ENCODE measurements at regions not wholly inside any gene's neighbourhood (a gene's known extent, or its start where the extent isn't known, plus 50 kb on each side); places are given as distances from the start of the nearest gene placed in this dataset.

DNA sequence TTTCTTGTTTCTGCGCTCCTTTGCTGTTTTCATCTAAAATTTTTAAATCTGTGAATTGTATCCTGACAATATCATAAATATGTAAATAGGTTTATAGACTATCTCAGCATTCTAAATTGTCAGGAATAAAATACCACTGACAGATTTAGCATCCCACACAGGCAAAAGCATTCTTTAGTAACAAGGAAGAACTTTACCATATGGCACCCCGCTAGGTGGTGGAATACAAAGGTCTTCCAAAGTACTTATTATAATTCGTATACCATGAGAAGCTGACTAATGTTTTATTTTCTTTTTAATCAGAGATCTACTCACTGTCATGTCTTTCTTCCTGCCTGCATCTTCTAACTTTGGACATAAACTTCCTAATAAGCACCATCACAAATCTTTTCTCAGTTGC lies 328.8 kb upstream of the NOVA1 start:
- no peak overlapping the region for H3K4me3 Mint-ChIP-seq (ENCODE audit: unreplicated experiment)
- no peak overlapping the region for H3K27ac Mint-ChIP-seq (ENCODE audit: unreplicated experiment)
- no peaks in the 10 kb centered on the region for H3K36me3 Mint-ChIP-seq (ENCODE audit: insufficient read depth, unreplicated experiment)
- no peaks in the 10 kb centered on the region for H3K4me1 Mint-ChIP-seq (ENCODE audit: low read depth, unreplicated experiment)
- H3K27me3 Mint-ChIP-seq (ENCODE audit: insufficient read depth, unreplicated experiment): peaks cover 4% of the 10 kb centered on the region
- no peaks in the 10 kb centered on the region for H3K27me3 ChIP-seq (replicated peaks; ENCODE audit: control insufficient read depth, insufficient read depth, low read length)
- H3K4me1 ChIP-seq: no peaks in the 10 kb centered on the region
- H3K9me3 ChIP-seq: no peaks in the 10 kb centered on the region
- TF ChIP-seq, protein P1, sequence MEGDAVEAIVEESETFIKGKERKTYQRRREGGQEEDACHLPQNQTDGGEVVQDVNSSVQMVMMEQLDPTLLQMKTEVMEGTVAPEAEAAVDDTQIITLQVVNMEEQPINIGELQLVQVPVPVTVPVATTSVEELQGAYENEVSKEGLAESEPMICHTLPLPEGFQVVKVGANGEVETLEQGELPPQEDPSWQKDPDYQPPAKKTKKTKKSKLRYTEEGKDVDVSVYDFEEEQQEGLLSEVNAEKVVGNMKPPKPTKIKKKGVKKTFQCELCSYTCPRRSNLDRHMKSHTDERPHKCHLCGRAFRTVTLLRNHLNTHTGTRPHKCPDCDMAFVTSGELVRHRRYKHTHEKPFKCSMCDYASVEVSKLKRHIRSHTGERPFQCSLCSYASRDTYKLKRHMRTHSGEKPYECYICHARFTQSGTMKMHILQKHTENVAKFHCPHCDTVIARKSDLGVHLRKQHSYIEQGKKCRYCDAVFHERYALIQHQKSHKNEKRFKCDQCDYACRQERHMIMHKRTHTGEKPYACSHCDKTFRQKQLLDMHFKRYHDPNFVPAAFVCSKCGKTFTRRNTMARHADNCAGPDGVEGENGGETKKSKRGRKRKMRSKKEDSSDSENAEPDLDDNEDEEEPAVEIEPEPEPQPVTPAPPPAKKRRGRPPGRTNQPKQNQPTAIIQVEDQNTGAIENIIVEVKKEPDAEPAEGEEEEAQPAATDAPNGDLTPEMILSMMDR (IDR thresholded peaks at IDR 0.05; ENCODE audit: insufficient read depth in 1 of 2, low read depth in 1 of 2, low read length in 1 of 2, severe bottlenecking in 1 of 2, unreplicated experiment in 1 of 2): no peak
- intact Hi-C loops (cut with micrococcal nuclease; ENCODE audit: unreplicated experiment): no loop called here
- no peak for DNase-seq
- no TSS peak for BruUV-seq (replicated peaks)
- H3K9me3 Mint-ChIP-seq (ENCODE audit: unreplicated experiment): no peaks in the 10 kb centered on the region
- no peak overlapping the region for H3K4me3 ChIP-seq (ENCODE audit: low read depth, low read length)
- ChIA-PET CTCF (no interaction called here), POLR2A (no interaction called here)
- no peaks in the 10 kb centered on the region for H3K36me3 ChIP-seq (ENCODE audit: control insufficient read depth, insufficient read depth, low read length)

DNA sequence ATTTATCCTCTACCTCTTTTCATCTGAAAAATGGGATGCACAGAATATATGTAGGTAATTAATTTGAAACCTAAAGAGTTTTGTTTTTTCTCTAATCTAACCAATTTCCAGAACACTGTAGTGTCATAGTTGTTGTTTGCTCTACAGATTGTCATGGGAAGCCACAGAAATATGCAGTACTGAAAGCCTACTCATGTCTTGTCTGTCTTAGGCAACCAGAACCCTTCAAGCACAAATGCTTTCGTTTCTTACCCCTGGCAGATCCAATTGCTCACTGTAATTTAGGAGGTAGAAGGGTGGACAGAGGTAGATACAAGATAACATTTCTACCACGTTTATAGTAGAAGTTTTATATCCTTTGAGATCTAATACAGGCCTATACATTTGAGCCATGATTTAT lies 330.2 kb upstream of the NOVA1 start:
- no peak overlapping the region for H3K4me3 Mint-ChIP-seq (ENCODE audit: unreplicated experiment)
- H3K27ac Mint-ChIP-seq (ENCODE audit: unreplicated experiment): no peak overlapping the region
- no TSS peak for BruUV-seq (replicated peaks)
- H3K4me3 ChIP-seq (ENCODE audit: low read depth, low read length): no peak overlapping the region
- ChIA-PET POLR2A (no interaction called here), CTCF (no interaction called here)
- H3K36me3 Mint-ChIP-seq (ENCODE audit: insufficient read depth, unreplicated experiment): no peaks in the 10 kb centered on the region
- intact Hi-C loops (cut with micrococcal nuclease; ENCODE audit: unreplicated experiment): no loop called here
- TF ChIP-seq, protein P1 (IDR thresholded peaks at IDR 0.05; ENCODE audit: insufficient read depth in 1 of 2, low read depth in 1 of 2, low read length in 1 of 2, severe bottlenecking in 1 of 2, unreplicated experiment in 1 of 2): no peak
- no peaks in the 10 kb centered on the region for H3K27me3 ChIP-seq (replicated peaks; ENCODE audit: control insufficient read depth, insufficient read depth, low read length)
- H3K27me3 Mint-ChIP-seq (ENCODE audit: insufficient read depth, unreplicated experiment): peaks cover 4% of the 10 kb centered on the region
- no peaks in the 10 kb centered on the region for H3K9me3 Mint-ChIP-seq (ENCODE audit: unreplicated experiment)
- no peaks in the 10 kb centered on the region for H3K4me1 ChIP-seq
- DNase-seq: no peak
- no peaks in the 10 kb centered on the region for H3K4me1 Mint-ChIP-seq (ENCODE audit: low read depth, unreplicated experiment)
- H3K36me3 ChIP-seq (ENCODE audit: control insufficient read depth, insufficient read depth, low read length): no peaks in the 10 kb centered on the region
- H3K9me3 ChIP-seq: no peaks in the 10 kb centered on the region

DNA sequence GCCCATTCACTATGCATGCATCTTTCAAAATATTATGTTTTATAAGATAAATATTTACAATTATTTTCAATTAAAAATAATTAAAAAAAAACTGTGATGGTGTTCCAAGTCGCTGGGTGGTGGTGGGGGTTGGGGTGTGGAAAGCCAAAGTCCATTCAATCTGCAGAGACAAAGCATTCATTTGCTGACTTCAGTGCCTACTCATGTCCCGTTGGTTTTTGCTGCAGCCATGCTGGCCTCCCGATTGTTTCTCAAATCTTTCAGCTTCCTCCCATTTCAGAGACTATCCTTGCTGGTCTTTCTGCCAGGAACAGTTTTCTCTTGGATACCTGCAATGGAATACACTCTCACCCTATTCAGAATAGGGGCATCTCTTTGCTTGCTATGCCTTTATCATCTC lies 331.5 kb upstream of the NOVA1 start:
- Mint-ChIP-seq H3K9me3 (ENCODE audit: unreplicated experiment) (no peaks in the 10 kb centered on the region), H3K4me3 (ENCODE audit: unreplicated experiment) (no peak overlapping the region), H3K27me3 (ENCODE audit: insufficient read depth, unreplicated experiment) (peaks cover 4% of the 10 kb centered on the region), H3K4me1 (ENCODE audit: low read depth, unreplicated experiment) (no peaks in the 10 kb centered on the region), H3K36me3 (ENCODE audit: insufficient read depth, unreplicated experiment) (no peaks in the 10 kb centered on the region), H3K27ac (ENCODE audit: unreplicated experiment) (no peak overlapping the region)
- Histone ChIP-seq H3K4me1 (no peaks in the 10 kb centered on the region), H3K27me3 (replicated peaks; ENCODE audit: control insufficient read depth, insufficient read depth, low read length) (no peaks in the 10 kb centered on the region), H3K4me3 (ENCODE audit: low read depth, low read length) (no peak overlapping the region), H3K9me3 (no peaks in the 10 kb centered on the region), H3K36me3 (ENCODE audit: control insufficient read depth, insufficient read depth, low read length) (no peaks in the 10 kb centered on the region)
- CTCF ChIA-PET: no interaction called here
- POLR2A ChIA-PET: no interaction called here
- TF ChIP-seq, protein P1 (IDR thresholded peaks at IDR 0.05; ENCODE audit: insufficient read depth in 1 of 2, low read depth in 1 of 2, low read length in 1 of 2, severe bottlenecking in 1 of 2, unreplicated experiment in 1 of 2): no peak
- intact Hi-C loops (cut with micrococcal nuclease; ENCODE audit: unreplicated experiment): no loop called here
- no TSS peak for BruUV-seq (replicated peaks)
- no peak for DNase-seq

Data from Caco-2 (cell line).